ENCODE measurements at regions not wholly inside any gene's neighbourhood (a gene's known extent, or its start where the extent isn't known, plus 50 kb on each side); places are given as distances from the start of the nearest gene placed in this dataset.

GRCh38 chr16:85227946-85228862 is 115.9 kb upstream of the CIBAR2 start:
- TF ChIP-seq CTCF (IDR thresholded peaks at IDR 0.05) (no peak), POLR2AphosphoS5 (IDR thresholded peaks at IDR 0.05) (no peak), POLR2A (IDR thresholded peaks at IDR 0.05) (no peak)
